Endothelial cell of umbilical vein (primary cell): ENCODE measurements at regions not wholly inside any gene's neighbourhood (a gene's known extent, or its start where the extent isn't known, plus 50 kb on each side); places are given as distances from the start of the nearest gene placed in this dataset.

Experiments
- BruUV-seq: library from RNA; stranded (reverse); fragments of 400-500 nt; replicated peaks from 2 replicates; lab custom pipeline; 2021; lab: Mats Ljungman, UMichigan
- CTCF ChIA-PET: fragments of 300-600, 350-600 bp; sonication (Branson Sonifier 250); formaldehyde crosslinking; loops from one replicate; lab custom pipeline; 2021; ENCODE audit warnings: antibody characterized with exemption, inconsistent platforms; lab: Charles Lee
- POLR2A ChIA-PET: fragments of 300-600, 350-600 bp; sonication (Branson Sonifier 250); formaldehyde crosslinking; loops from one replicate; lab custom pipeline; 2021; ENCODE audit warnings: antibody characterized with exemption, inconsistent platforms; lab: Charles Lee
- DNase-seq: peaks from one replicate; pipeline ENCODE4 v3.0.0-alpha.2; 2011; ENCODE audit warnings: low read depth, low spot score
- FAIRE-seq: peaks from 2 replicates; lab custom pipeline; 2011; peaks lifted over from hg19 to GRCh38; lab: Jason Lieb, UNC
- H2AFZ ChIP-seq: 2 replicates; pipeline ENCODE4 v1.6.0; 2012; ENCODE audit warnings: low read depth, low read length, control low read depth, inconsistent platforms
- H3K27ac ChIP-seq: 2 replicates; pipeline ENCODE4 v1.5.1; 2011; ENCODE audit warnings: low read depth, mild to moderate bottlenecking, control low read depth, low read length, moderate library complexity; ENCODE audit not compliant: insufficient read depth
- H3K27me3 ChIP-seq, 2 experiments: 2 replicates each; pipeline versions ENCODE4 v1.6.0 to v1.6.1; 2011; ENCODE audit warnings: low read length in 2 of 2, mixed read lengths in 1 of 2; ENCODE audit not compliant: control insufficient read depth in 2 of 2, insufficient read depth in 2 of 2
- H3K36me3 ChIP-seq, 2 experiments: 2 replicates in 1 of 2; 3 replicates in 1 of 2; pipeline ENCODE4 v1.5.1; 2011; ENCODE audit warnings: low read length in 2 of 2, mild to moderate bottlenecking in 1 of 2, moderate library complexity in 1 of 2; ENCODE audit not compliant: control insufficient read depth in 2 of 2, insufficient read depth in 2 of 2; ENCODE audit errors: extremely low read depth in 1 of 2
- H3K4me1 ChIP-seq: 3 replicates; pipeline ENCODE4 v1.5.1; 2011; ENCODE audit warnings: mild to moderate bottlenecking, low read length; ENCODE audit not compliant: control insufficient read depth, insufficient read depth; ENCODE audit errors: extremely low read depth
- H3K4me2 ChIP-seq: 2 replicates; pipeline ENCODE4 v1.6.1; 2011; ENCODE audit warnings: low read length, control low read depth, mixed read lengths; ENCODE audit not compliant: insufficient read depth
- H3K4me3 ChIP-seq, 3 experiments: fragments of 200-600 bp in 1 of 3; sonication (generic), shearing (Covaris generic) in 1 of 3; replicated peaks in 1 of 3; 2 replicates each; pipeline ENCODE4 v1.5.1; 2011 to 2016; ENCODE audit warnings: control low read depth in 3 of 3, low read length in 3 of 3, mild to moderate bottlenecking in 2 of 3, inconsistent platforms in 1 of 3, low read depth in 1 of 3, moderate library complexity in 1 of 3; ENCODE audit not compliant: insufficient read depth in 1 of 3
- H3K79me2 ChIP-seq: 2 replicates; pipeline ENCODE4 v1.6.0; 2012; ENCODE audit warnings: low read length, inconsistent platforms; ENCODE audit not compliant: control insufficient read depth, insufficient read depth
- H3K9ac ChIP-seq: replicated peaks from 2 replicates; pipeline ENCODE3; 2011; ENCODE audit warnings: low read length, control low read depth; ENCODE audit not compliant: insufficient read depth; ENCODE audit errors: extremely low read depth
- H3K9me1 ChIP-seq: replicated peaks from 3 replicates; pipeline ENCODE4 v1.6.0; 2011; ENCODE audit warnings: mild to moderate bottlenecking, low read length; ENCODE audit not compliant: control insufficient read depth, insufficient read depth; ENCODE audit errors: extremely low read depth
- H3K9me3 ChIP-seq: replicated peaks from 2 replicates; pipeline ENCODE4 v1.5.1; 2012; ENCODE audit warnings: low read length, inconsistent platforms; ENCODE audit not compliant: control insufficient read depth, insufficient read depth
- H4K20me1 ChIP-seq: replicated peaks from 2 replicates; pipeline ENCODE3; 2011; ENCODE audit warnings: mild to moderate bottlenecking, low read length; ENCODE audit not compliant: control insufficient read depth, insufficient read depth; ENCODE audit errors: extremely low read depth
- CTCF ChIP-seq, 2 donors: IDR thresholded peaks; 1 replicate in 1 of 2; 2 replicates in 1 of 2; pipeline ENCODE4 v1.5.1; 2011; ENCODE audit warnings: low read length in 2 of 2, mild to moderate bottlenecking in 2 of 2, moderate library complexity in 2 of 2, control low read depth in 1 of 2, inconsistent platforms in 1 of 2, low read depth in 1 of 2; ENCODE audit not compliant: insufficient read depth in 1 of 2; ENCODE audit errors: extremely low read depth in 1 of 2
- EZH2 ChIP-seq: IDR thresholded peaks from 2 replicates; pipeline ENCODE4 v1.6.1; 2012; ENCODE audit warnings: borderline replicate concordance, low read depth, mild to moderate bottlenecking, moderate library complexity, low read length, inconsistent platforms; ENCODE audit not compliant: severe bottlenecking
- FOS ChIP-seq: IDR thresholded peaks from 2 replicates; pipeline ENCODE4 v1.6.1; 2011; ENCODE audit warnings: mild to moderate bottlenecking, low read length, moderate library complexity, borderline replicate concordance; ENCODE audit not compliant: insufficient read depth
- GATA2 ChIP-seq: IDR thresholded peaks from 2 replicates; pipeline ENCODE4 v1.7.0; 2011; ENCODE audit warnings: low read depth, mild to moderate bottlenecking, moderate library complexity, mixed read lengths, low read length; ENCODE audit not compliant: insufficient read length, insufficient read depth
- JUN ChIP-seq: IDR thresholded peaks from 2 replicates; pipeline ENCODE4 v1.6.1; 2011; ENCODE audit warnings: borderline replicate concordance, low read depth; ENCODE audit not compliant: insufficient read length, insufficient read depth
- MYC ChIP-seq: IDR thresholded peaks from one replicate; pipeline ENCODE4 v1.6.1; 2011; ENCODE audit warnings: mild to moderate bottlenecking, low read depth, low read length
- POLR2A ChIP-seq: IDR thresholded peaks from 2 replicates; pipeline ENCODE4 v1.6.1; 2012; ENCODE audit warnings: low read depth, mild to moderate bottlenecking, control low read depth, low read length
- POLR2AphosphoS5 ChIP-seq: IDR thresholded peaks from 2 replicates; pipeline ENCODE4 v1.6.1; 2012; ENCODE audit warnings: low read depth, mild to moderate bottlenecking, control low read depth, low read length, moderate library complexity; ENCODE audit not compliant: insufficient read depth
- dilution Hi-C: fragments of 300-500 bp; cut with MboI; formaldehyde crosslinking; loops from one replicate; pipeline ENCODE4 v1.15.0; 2019; ENCODE audit warnings: low sequenced_read_pairs; ENCODE audit not compliant: extremely low pct_ligation_motif_present
- intact Hi-C: fragments of 100-400 bp; cut with micrococcal nuclease; formaldehyde crosslinking; loops from one replicate; pipeline ENCODE4 v1.10.0; 2022
- TF ChIP-seq, protein P1 (sequence below): IDR thresholded peaks from 2 replicates; pipeline ENCODE4 v1.6.1; 2011; ENCODE audit not compliant: insufficient read depth, insufficient read length

DNA sequence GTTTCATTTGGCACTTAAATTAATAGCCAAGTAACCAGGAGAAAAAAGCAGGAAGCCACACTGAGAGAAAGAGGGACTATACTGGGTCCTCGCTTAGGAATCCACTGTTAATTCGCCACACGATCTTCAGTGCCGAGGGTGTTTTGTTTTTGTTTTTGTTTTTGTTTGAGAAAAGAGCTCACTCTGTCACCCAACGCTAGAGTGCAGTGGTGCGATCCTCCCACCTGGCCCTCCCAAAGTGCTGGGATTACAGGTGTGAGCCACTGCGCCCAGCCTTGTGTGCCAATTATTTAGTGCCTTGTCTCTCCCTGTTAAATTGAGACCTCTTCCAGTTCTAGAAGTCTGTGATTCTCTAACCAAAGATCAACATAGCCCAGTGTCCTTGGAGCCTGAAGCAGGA is 53.8 kb upstream of the TPM1 start:
- Histone ChIP-seq H3K9me1 (no peaks in the 10 kb centered on the region), H3K79me2 (no peaks in the 10 kb centered on the region), H3K9ac (no peak overlapping the region), H4K20me1 (no peaks in the 10 kb centered on the region), H3K36me3 (no peaks in the 10 kb centered on the region), H3K4me3 (no peak overlapping the region), H2AFZ (no peak overlapping the region), H3K9me3 (no peaks in the 10 kb centered on the region), H3K27ac (no peak overlapping the region), H3K4me1 (no peaks in the 10 kb centered on the region), H3K4me2 (no peak overlapping the region), H3K27me3 (no peaks in the 10 kb centered on the region)
- intact Hi-C loops, result no loop called here
- no TSS peak for BruUV-seq
- TF ChIP-seq, protein P1, sequence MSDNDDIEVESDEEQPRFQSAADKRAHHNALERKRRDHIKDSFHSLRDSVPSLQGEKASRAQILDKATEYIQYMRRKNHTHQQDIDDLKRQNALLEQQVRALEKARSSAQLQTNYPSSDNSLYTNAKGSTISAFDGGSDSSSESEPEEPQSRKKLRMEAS, result no peak
- TF ChIP-seq EZH2, result no peak
- POLR2A ChIA-PET, result no interaction called here
- no peak for FAIRE-seq
- no peak for DNase-seq
- CTCF ChIA-PET, result no interaction called here
- dilution Hi-C loops, result no loop called here

GRCh38 chr15:62989366-62990055 is 53.0 kb upstream of the TPM1 start:
- Histone ChIP-seq H3K4me2 (no peak overlapping the region), H3K4me3 (no peak overlapping the region), H3K36me3 (no peaks in the 10 kb centered on the region), H4K20me1 (no peaks in the 10 kb centered on the region), H3K27me3 (no peaks in the 10 kb centered on the region), H3K9me1 (no peaks in the 10 kb centered on the region), H3K4me1 (no peaks in the 10 kb centered on the region), H3K27ac (no peak overlapping the region), H2AFZ (no peak overlapping the region), H3K9me3 (no peaks in the 10 kb centered on the region), H3K9ac (no peak overlapping the region), H3K79me2 (no peaks in the 10 kb centered on the region)
- dilution Hi-C loops, result no loop called here
- no peak for TF ChIP-seq GATA2
- no peak for TF ChIP-seq EZH2
- TF ChIP-seq CTCF (IDR thresholded peaks at IDR 0.05; ENCODE audit: extremely low read depth in 1 of 2, insufficient read depth in 1 of 2, low read depth in 1 of 2, low read length in 2 of 2), result no peak
- TF ChIP-seq MYC, result no peak
- TF ChIP-seq, protein P1, result no peak
- TF ChIP-seq FOS, result no peak
- no peak for TF ChIP-seq POLR2A
- TF ChIP-seq JUN, result no peak
- TF ChIP-seq POLR2AphosphoS5, result no peak
- no TSS peak for BruUV-seq
- ChIA-PET POLR2A (no interaction called here), CTCF (interaction anchor here (1.0 kb wide), 1 partner anchor 11 kb away, joined by 3 read pairs; no protein-coding TSS in a partner anchor)
- FAIRE-seq (no peak), DNase-seq (peak; percentile 9)
- intact Hi-C loops, result no loop called here
